GM19438 (cell line): ENCODE measurements at regions not wholly inside any gene's neighbourhood (a gene's known extent, or its start where the extent isn't known, plus 50 kb on each side); places are given as distances from the start of the nearest gene placed in this dataset.
"Not testable (repeated sequence)": the region's sequence is repeated elsewhere in the genome, so short reads cannot be mapped to it uniquely, and the experiment has no call there.

Experiments
- ATAC-seq: cut with Tn5 transposase; IDR thresholded peaks from one replicate; pipeline ENCODE4 v1.9.1; 2021; ENCODE audit warnings: low read depth; ENCODE audit not compliant: unreplicated experiment

GRCh38 chr9:106082621-106083020 is 388.3 kb downstream of the TMEM38B start:
- ATAC-seq = no peak

GRCh38 chr9:106084702-106085101 is 390.4 kb downstream of the TMEM38B start:
- ATAC-seq = no peak

- no peak for ATAC-seq
These were observed 391.1 kb downstream of the TMEM38B start for GRCh38 chr9:106085479-106085878.

GRCh38 chr9:106092083-106092482 is 397.7 kb downstream of the TMEM38B start:
- ATAC-seq = no peak

GRCh38 chr9:106102821-106103220 is 408.5 kb downstream of the TMEM38B start:
- no peak for ATAC-seq

GRCh38 chr9:106104887-106105286 is 410.5 kb downstream of the TMEM38B start:
- peak; percentile 74 for ATAC-seq

- no peak for ATAC-seq
These were observed 412.1 kb downstream of the TMEM38B start for GRCh38 chr9:106106396-106106795.

- ATAC-seq = no peak
These were observed 413.4 kb downstream of the TMEM38B start for GRCh38 chr9:106107716-106108115.

GRCh38 chr9:106109706-106110105 is 415.4 kb downstream of the TMEM38B start:
- not testable (repeated sequence) for ATAC-seq

GRCh38 chr9:106110483-106110882 is 416.1 kb downstream of the TMEM38B start:
- no peak for ATAC-seq

- no peak for ATAC-seq
These were observed 416.8 kb downstream of the TMEM38B start for GRCh38 chr9:106111039-106111730.

- ATAC-seq = no peak
These were observed 418.6 kb downstream of the TMEM38B start for GRCh38 chr9:106112935-106113334.

GRCh38 chr9:106119176-106119575 is 424.8 kb downstream of the TMEM38B start:
- ATAC-seq = no peak

- ATAC-seq = no peak
These were observed 425.7 kb downstream of the TMEM38B start for GRCh38 chr9:106120071-106120470.

GRCh38 chr9:106127776-106128175 is 433.4 kb downstream of the TMEM38B start:
- no peak for ATAC-seq

- no peak for ATAC-seq
These were observed 436.0 kb downstream of the TMEM38B start for GRCh38 chr9:106130374-106130773.

- no peak for ATAC-seq
These were observed 449.4 kb downstream of the TMEM38B start for GRCh38 chr9:106143781-106144180.

- no peak for ATAC-seq
These were observed 451.9 kb downstream of the TMEM38B start for GRCh38 chr9:106146066-106146840.

- no peak for ATAC-seq
These were observed 452.5 kb downstream of the TMEM38B start for GRCh38 chr9:106146886-106147285.

- ATAC-seq = no peak
These were observed 455.6 kb downstream of the TMEM38B start for GRCh38 chr9:106149956-106150355.

GRCh38 chr9:106156465-106156864 is 462.1 kb downstream of the TMEM38B start:
- ATAC-seq = peak; percentile 65

- no peak for ATAC-seq
These were observed 477.9 kb downstream of the TMEM38B start for GRCh38 chr9:106172265-106172664.
